Gastroesophageal sphincter (tissue), 4 donors: ENCODE measurements at regions not wholly inside any gene's neighbourhood (a gene's known extent, or its start where the extent isn't known, plus 50 kb on each side); places are given as distances from the start of the nearest gene placed in this dataset.
"Not testable (repeated sequence)": the region's sequence is repeated elsewhere in the genome, so short reads cannot be mapped to it uniquely, and the experiment has no call there.

ENCODE experiments used
- ATAC-seq: fragments of 150-250 bp; one replicate; pipeline ENCODE4 v1.9.1; 2016; ENCODE audit warnings: mild to moderate bottlenecking, moderate library complexity
- H3K27ac ChIP-seq, 4 donors: fragments of 200-600 bp; sonication (generic) in 3 of 4; 1 replicate in 3 of 4; 2 replicates in 1 of 4; pipeline ENCODE4 v1.5.1; 2016 to 2019
- H3K27me3 ChIP-seq: fragments of 200-600 bp; sonication (generic); one replicate; pipeline ENCODE4 v1.5.1; 2019
- H3K36me3 ChIP-seq, 2 donors: fragments of 200-600 bp; sonication (generic); one replicate each; pipeline ENCODE4 v1.5.1; 2019; ENCODE audit warnings: control low read depth in 1 of 2
- H3K4me1 ChIP-seq, 3 donors: fragments of 200-600 bp; sonication (generic); 1 replicate in 2 of 3; 2 replicates in 1 of 3; pipeline ENCODE4 v1.5.1; 2016 to 2019; ENCODE audit warnings: control low read depth in 2 of 3
- H3K4me3 ChIP-seq, 2 donors: fragments of 200-600 bp; sonication (generic); one replicate each; pipeline ENCODE4 v1.5.1; 2019; ENCODE audit warnings: mild to moderate bottlenecking in 1 of 2, moderate library complexity in 1 of 2
- H3K9me3 ChIP-seq, 3 donors: fragments of 200-600 bp; sonication (generic); one replicate each; pipeline ENCODE4 v1.5.1; 2017 to 2019; ENCODE audit warnings: control low read depth in 2 of 3
- EP300 ChIP-seq: sonication (generic); formaldehyde crosslinking; IDR thresholded peaks from one replicate; pipeline ENCODE4 v1.6.1; 2017; ENCODE audit warnings: antibody characterized with exemption, mild to moderate bottlenecking
- POLR2A ChIP-seq, 2 donors: fragments of 450-650 bp; IDR thresholded peaks; one replicate each; pipeline ENCODE4 v1.6.1; 2017; ENCODE audit warnings: antibody characterized with exemption in 2 of 2, mild to moderate bottlenecking in 2 of 2, moderate library complexity in 1 of 2
- POLR2AphosphoS5 ChIP-seq: sonication (generic); formaldehyde crosslinking; IDR thresholded peaks from one replicate; pipeline ENCODE4 v1.6.1; 2017; ENCODE audit warnings: antibody characterized with exemption
- WGBS, 2 donors: methylation state at CpG; one replicate each; pipeline ENCODE4 v1.1.5; 2018; ENCODE audit warnings: low coverage in 1 of 2; 5-methylcytosine and 5-hydroxymethylcytosine counted together
- TF ChIP-seq, protein P1 (sequence below), 4 experiments: fragments of 200-600 bp in 2 of 4; fragments of 450-650 bp in 2 of 4; sonication (generic) in 1 of 4; IDR thresholded peaks; one replicate each; pipeline ENCODE4 v1.5.1; 2017 to 2019; ENCODE audit warnings: antibody characterized with exemption in 4 of 4, mild to moderate bottlenecking in 2 of 4, moderate library complexity in 2 of 4

DNA sequence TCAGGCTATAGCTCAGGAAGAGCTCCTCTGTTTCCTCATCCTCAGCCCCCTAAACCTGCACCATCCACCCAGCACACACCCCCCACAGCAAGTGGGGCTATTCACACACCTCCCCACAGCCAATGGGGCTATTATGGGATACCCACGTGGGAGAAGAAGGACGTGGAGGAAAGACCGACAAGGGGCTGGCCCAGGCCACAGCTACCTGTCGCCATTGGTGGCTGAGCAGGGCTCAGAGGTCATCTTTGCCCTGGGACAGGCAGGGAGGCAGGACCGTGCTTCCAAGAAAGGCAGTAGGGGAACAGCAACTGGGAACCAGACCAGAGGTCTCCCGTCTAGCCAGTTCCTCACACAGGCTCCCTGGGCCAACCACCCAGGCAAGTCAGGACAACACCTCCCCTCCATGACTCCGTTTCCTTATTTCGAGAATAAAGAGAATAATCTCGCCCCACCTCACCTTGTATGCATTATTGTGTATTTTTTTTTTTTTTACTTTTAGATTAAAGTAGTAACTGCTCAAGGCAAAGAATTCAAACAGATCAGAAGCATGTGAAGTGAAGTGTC, 92.3 kb upstream of the TARDBP start:
- TF ChIP-seq POLR2AphosphoS5 = no peak
- TF ChIP-seq, protein P1, sequence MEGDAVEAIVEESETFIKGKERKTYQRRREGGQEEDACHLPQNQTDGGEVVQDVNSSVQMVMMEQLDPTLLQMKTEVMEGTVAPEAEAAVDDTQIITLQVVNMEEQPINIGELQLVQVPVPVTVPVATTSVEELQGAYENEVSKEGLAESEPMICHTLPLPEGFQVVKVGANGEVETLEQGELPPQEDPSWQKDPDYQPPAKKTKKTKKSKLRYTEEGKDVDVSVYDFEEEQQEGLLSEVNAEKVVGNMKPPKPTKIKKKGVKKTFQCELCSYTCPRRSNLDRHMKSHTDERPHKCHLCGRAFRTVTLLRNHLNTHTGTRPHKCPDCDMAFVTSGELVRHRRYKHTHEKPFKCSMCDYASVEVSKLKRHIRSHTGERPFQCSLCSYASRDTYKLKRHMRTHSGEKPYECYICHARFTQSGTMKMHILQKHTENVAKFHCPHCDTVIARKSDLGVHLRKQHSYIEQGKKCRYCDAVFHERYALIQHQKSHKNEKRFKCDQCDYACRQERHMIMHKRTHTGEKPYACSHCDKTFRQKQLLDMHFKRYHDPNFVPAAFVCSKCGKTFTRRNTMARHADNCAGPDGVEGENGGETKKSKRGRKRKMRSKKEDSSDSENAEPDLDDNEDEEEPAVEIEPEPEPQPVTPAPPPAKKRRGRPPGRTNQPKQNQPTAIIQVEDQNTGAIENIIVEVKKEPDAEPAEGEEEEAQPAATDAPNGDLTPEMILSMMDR (IDR thresholded peaks at IDR 0.05) = no peak
- no peak for TF ChIP-seq POLR2A (IDR thresholded peaks at IDR 0.05)
- no peak for TF ChIP-seq EP300
- H3K9me3 ChIP-seq = no peaks in the 10 kb centered on the region
- no peak overlapping the region for H3K27ac ChIP-seq
- 53 to 76% methylated on average over 4 to 6 of the region's 9 CpGs for WGBS, 2 donors
- H3K4me3 ChIP-seq = no peak overlapping the region
- no peaks in the 10 kb centered on the region for H3K36me3 ChIP-seq
- ATAC-seq = no peak
- H3K27me3 ChIP-seq = peaks cover 34% of the 10 kb centered on the region
- H3K4me1 ChIP-seq = no peaks in the 10 kb centered on the region

DNA sequence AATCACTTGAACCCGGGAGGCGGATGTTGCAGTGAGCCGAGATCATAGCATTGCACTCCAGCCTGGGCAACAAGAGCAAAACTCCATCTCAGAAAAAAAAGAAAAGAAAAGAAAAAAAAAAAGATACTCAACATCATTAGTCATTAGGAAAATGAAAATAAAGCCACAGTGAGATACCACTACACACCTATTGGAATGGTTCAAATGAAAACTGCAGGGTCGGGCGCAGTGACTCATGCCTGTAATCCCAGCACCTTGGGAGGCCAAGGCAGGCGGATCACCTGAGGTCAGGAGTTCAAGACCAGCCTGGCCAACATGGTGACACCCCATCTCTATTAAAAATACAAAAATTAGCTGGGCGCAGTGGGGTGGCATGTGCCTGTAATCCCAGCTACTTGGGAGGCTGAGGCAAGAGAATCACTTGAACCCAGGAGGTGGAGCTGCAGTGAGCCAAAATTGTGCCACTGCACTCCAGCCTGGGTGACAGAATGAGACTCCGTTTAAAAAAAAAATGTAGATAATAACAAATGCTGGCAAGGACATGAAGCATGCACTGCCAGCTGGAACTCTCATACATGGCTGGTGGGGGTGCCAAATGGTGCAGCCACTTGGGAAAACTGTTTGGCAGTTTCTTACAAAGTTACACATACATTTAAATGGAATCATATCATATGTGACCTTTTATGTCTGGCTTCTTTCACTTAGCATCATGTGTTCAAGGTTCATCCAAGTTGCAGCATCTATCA, 90.0 kb upstream of the TARDBP start:
- not testable (repeated sequence) for H3K4me3 ChIP-seq, H3K9me3 ChIP-seq, H3K27ac ChIP-seq, H3K4me1 ChIP-seq, H3K36me3 ChIP-seq, ATAC-seq
- H3K27me3 ChIP-seq = peaks cover 34% of the 10 kb centered on the region
- WGBS, 2 donors = 71 to 73% methylated on average over 4 to 7 of the region's 8 CpGs

DNA sequence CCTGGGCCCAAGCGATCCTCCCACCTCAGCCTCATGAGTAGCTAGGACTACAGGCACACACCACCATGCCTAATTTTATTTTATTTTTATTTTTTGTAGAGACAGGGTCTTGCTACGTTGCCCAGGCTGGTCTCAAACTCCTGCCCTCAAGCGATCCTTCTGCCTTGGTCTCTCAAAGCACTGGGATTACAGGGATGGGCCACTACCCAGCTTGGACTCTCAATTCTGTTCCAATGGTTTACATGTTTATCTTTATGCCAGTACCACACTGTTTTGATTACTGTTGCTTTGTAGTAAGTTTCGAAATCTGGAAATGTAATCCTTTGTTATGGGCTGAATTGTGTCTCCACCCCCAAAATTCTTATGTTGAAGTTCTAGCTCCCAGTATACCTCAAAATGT, 88.4 kb upstream of the TARDBP start:
- H3K9me3 ChIP-seq = peaks cover 0 to 9% (median 0%) of the 10 kb centered on the region in 3 donors
- no peak for TF ChIP-seq POLR2A (IDR thresholded peaks at IDR 0.05)
- TF ChIP-seq POLR2AphosphoS5 = no peak
- TF ChIP-seq EP300 = no peak
- TF ChIP-seq, protein P1 (IDR thresholded peaks at IDR 0.05) = no peak
- no peaks in the 10 kb centered on the region for H3K4me1 ChIP-seq
- H3K4me3 ChIP-seq = no peak overlapping the region
- H3K36me3 ChIP-seq = no peaks in the 10 kb centered on the region
- peaks cover 29% of the 10 kb centered on the region for H3K27me3 ChIP-seq
- no peak for ATAC-seq
- WGBS, 2 donors = 83 to 95% methylated on average over 1 to 4 of the region's 4 CpGs
- H3K27ac ChIP-seq = no peak overlapping the region

DNA sequence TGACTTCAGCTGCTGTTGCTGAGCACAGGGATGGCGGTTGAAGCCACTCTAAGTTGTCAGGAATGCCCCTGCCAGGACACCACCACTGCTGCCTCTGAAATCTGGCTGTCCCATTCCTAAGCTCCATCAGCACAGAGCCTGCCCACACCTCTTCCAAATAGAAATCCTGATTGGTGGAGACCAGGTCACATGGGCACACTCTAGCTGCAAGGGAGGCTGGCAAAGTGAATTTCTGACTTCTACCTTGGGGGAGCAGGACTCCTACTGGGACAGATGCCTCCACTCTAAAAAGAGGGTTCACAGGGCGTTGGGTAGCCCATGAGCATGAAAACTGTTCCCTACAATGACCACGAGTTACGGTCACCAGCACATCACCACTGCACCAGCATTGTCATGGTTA, 83.8 kb upstream of the TARDBP start:
- Histone ChIP-seq H3K4me1 (no peaks in the 10 kb centered on the region), H3K27me3 (no peaks in the 10 kb centered on the region), H3K36me3 (no peaks in the 10 kb centered on the region), H3K4me3 (no peak overlapping the region), H3K9me3 (peaks cover 0 to 10% (median 0%) of the 10 kb centered on the region in 3 donors), H3K27ac (no peak overlapping the region)
- TF ChIP-seq POLR2AphosphoS5 = no peak
- 76 to 100% methylated on average over 2 of the region's 4 CpGs for WGBS, 2 donors
- ATAC-seq = no peak

DNA sequence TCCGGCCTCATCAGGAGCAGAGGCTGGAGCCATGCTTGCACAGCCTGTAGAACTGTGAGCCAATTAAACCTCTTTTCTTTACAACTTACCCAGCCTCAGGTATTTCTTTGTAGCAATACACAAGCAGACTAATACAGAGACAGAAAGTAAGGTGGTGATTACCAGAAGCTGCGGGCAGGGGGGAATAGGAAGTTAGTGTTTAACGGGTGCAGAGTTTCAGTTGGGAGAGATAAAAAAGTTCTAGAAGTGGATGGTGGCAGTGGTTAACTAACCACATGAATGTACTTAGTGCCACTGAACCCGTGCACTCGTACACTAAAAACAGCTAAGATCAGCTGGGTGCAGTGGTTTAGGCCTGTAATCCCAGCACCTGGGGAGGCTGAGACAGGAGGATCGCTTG, 80.4 kb upstream of the TARDBP start:
- no peak for TF ChIP-seq POLR2AphosphoS5
- TF ChIP-seq, protein P1 (IDR thresholded peaks at IDR 0.05) = no peak
- no peak for TF ChIP-seq EP300
- no peak for TF ChIP-seq POLR2A (IDR thresholded peaks at IDR 0.05)
- 68 to 89% methylated on average over 3 to 6 of the region's 6 CpGs for WGBS, 2 donors

DNA sequence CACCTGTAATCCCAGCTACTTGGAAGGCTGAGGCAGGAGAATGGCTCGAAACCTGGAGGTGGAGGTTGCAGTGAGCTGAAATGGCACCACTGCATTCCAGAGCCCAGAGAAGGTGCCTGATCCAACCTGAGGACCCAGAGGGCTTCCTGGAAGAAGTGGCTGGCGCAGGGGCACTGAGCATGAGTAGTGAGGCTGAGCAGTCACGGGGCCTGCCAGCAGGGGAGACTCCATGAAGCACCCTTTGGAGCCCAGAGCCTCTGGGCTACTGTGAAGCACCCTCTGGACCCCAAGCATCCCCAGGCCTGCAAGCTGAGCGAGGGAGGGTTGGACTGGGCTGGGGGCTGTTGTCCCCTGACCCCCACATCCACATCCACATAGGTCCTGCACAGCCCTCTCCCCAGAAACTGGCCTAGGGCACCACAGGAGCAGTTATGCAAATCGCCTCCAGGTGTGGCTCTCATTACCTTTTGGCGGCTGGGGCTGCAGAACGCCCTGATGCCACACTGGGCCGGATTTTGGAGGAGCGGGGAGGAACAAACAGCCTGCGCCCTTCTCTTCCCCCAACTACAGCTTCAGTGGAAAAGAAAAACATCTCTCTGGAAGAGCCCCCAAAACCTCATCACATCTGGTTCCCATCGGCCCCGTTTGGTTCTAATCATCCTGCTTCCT, 78.2 kb upstream of the TARDBP start:
- no peaks in the 10 kb centered on the region for H3K4me1 ChIP-seq
- 66 to 94% methylated on average over 3 of the region's 12 CpGs for WGBS, 2 donors
- no peaks in the 10 kb centered on the region for H3K9me3 ChIP-seq
- no peaks in the 10 kb centered on the region for H3K36me3 ChIP-seq
- TF ChIP-seq POLR2A (IDR thresholded peaks at IDR 0.05) = no peak
- no peak for TF ChIP-seq POLR2AphosphoS5
- TF ChIP-seq, protein P1 (IDR thresholded peaks at IDR 0.05) = no peak
- TF ChIP-seq EP300 = no peak
- no peaks in the 10 kb centered on the region for H3K27me3 ChIP-seq
- ATAC-seq = no peak
- H3K4me3 ChIP-seq = no peak overlapping the region
- H3K27ac ChIP-seq = no peak overlapping the region

More for the DNA sequence above, 80.4 kb upstream of the TARDBP start:
- no peaks in the 10 kb centered on the region for H3K36me3 ChIP-seq
- H3K27ac ChIP-seq = no peak overlapping the region
- H3K9me3 ChIP-seq = peaks cover 0 to 10% (median 0%) of the 10 kb centered on the region in 3 donors
- no peaks in the 10 kb centered on the region for H3K27me3 ChIP-seq
- no peaks in the 10 kb centered on the region for H3K4me1 ChIP-seq
- H3K4me3 ChIP-seq = no peak overlapping the region
- ATAC-seq = no peak
